ENCODE measurements at regions not wholly inside any gene's neighbourhood (a gene's known extent, or its start where the extent isn't known, plus 50 kb on each side); places are given as distances from the start of the nearest gene placed in this dataset.

- no peak for DNase-seq (ENCODE audit: low read depth)
These were observed 163.3 kb upstream of the LEF1 start for GRCh38 chr4:108331905-108332632.

GRCh38 chr4:108328383-108328732, 159.6 kb upstream of the LEF1 start:
- DNase-seq (ENCODE audit: low read depth) = no peak

- DNase-seq (ENCODE audit: low read depth) = no peak
These were observed 159.1 kb upstream of the LEF1 start for GRCh38 chr4:108327642-108328382.

- DNase-seq (ENCODE audit: low read depth) = no peak
These were observed 156.8 kb upstream of the LEF1 start for GRCh38 chr4:108325561-108325960.

- DNase-seq (ENCODE audit: low read depth) = no peak
These were observed 155.7 kb upstream of the LEF1 start for GRCh38 chr4:108324450-108324849.

- no peak for DNase-seq (ENCODE audit: low read depth)
These were observed 153.8 kb upstream of the LEF1 start for GRCh38 chr4:108322497-108322896.

- no peak for DNase-seq (ENCODE audit: low read depth)
These were observed 151.3 kb upstream of the LEF1 start for GRCh38 chr4:108320061-108320460.

- no peak for DNase-seq (ENCODE audit: low read depth)
These were observed 148.6 kb upstream of the LEF1 start for GRCh38 chr4:108317377-108317776.

- no peak for DNase-seq (ENCODE audit: low read depth)
These were observed 147.0 kb upstream of the LEF1 start for GRCh38 chr4:108315694-108316093.

- no peak for DNase-seq (ENCODE audit: low read depth)
These were observed 146.3 kb upstream of the LEF1 start for GRCh38 chr4:108314900-108315589.

GRCh38 chr4:108313546-108314339, 145.0 kb upstream of the LEF1 start:
- no peak for DNase-seq (ENCODE audit: low read depth)

- DNase-seq (ENCODE audit: low read depth) = no peak
These were observed 142.6 kb upstream of the LEF1 start for GRCh38 chr4:108311313-108311712.

GRCh38 chr4:108303488-108304177, 134.9 kb upstream of the LEF1 start:
- DNase-seq (ENCODE audit: low read depth) = peak; percentile 70

GRCh38 chr4:108301545-108302251, 133.0 kb upstream of the LEF1 start:
- DNase-seq (ENCODE audit: low read depth) = no peak

GRCh38 chr4:108297605-108298004, 128.9 kb upstream of the LEF1 start:
- DNase-seq (ENCODE audit: low read depth) = no peak

- DNase-seq (ENCODE audit: low read depth) = no peak
These were observed 123.5 kb upstream of the LEF1 start for GRCh38 chr4:108292229-108292628.

- no peak for DNase-seq (ENCODE audit: low read depth)
These were observed 122.4 kb upstream of the LEF1 start for GRCh38 chr4:108291137-108291536.

- DNase-seq (ENCODE audit: low read depth) = no peak
These were observed 119.2 kb upstream of the LEF1 start for GRCh38 chr4:108287834-108288413.

- no peak for DNase-seq (ENCODE audit: low read depth)
These were observed 111.3 kb upstream of the LEF1 start for GRCh38 chr4:108280072-108280471.

- DNase-seq (ENCODE audit: low read depth) = no peak
These were observed 108.0 kb upstream of the LEF1 start for GRCh38 chr4:108276690-108277089.

All from Daoy (cell line).